Body of pancreas (tissue), 4 donors: ENCODE measurements at regions not wholly inside any gene's neighbourhood (a gene's known extent, or its start where the extent isn't known, plus 50 kb on each side); places are given as distances from the start of the nearest gene placed in this dataset.
"Not testable (repeated sequence)": the region's sequence is repeated elsewhere in the genome, so short reads cannot be mapped to it uniquely, and the experiment has no call there.

Experiments
- CTCF ChIP-seq, 7 experiments: fragments of 450-650 bp in 4 of 7; fragments of 200-600 bp in 3 of 7; sonication (generic) in 3 of 7; IDR thresholded peaks; one replicate each; pipeline ENCODE4 v1.5.1; 2016 to 2019; ENCODE audit warnings: antibody characterized with exemption in 7 of 7
- POLR2A ChIP-seq, 3 donors: fragments of 450-650 bp; IDR thresholded peaks; one replicate each; pipeline ENCODE4 v1.6.1; 2016; ENCODE audit warnings: antibody characterized with exemption in 3 of 3, mild to moderate bottlenecking in 2 of 3

GRCh38 chr13:46448148-46448547, 61.1 kb upstream of the RUBCNL start:
- not testable (repeated sequence) for TF ChIP-seq CTCF, POLR2A (IDR thresholded peaks at IDR 0.05)
